ENCODE measurements at regions not wholly inside any gene's neighbourhood (a gene's known extent, or its start where the extent isn't known, plus 50 kb on each side); places are given as distances from the start of the nearest gene placed in this dataset.
"Not testable (repeated sequence)": the region's sequence is repeated elsewhere in the genome, so short reads cannot be mapped to it uniquely, and the experiment has no call there.

DNA sequence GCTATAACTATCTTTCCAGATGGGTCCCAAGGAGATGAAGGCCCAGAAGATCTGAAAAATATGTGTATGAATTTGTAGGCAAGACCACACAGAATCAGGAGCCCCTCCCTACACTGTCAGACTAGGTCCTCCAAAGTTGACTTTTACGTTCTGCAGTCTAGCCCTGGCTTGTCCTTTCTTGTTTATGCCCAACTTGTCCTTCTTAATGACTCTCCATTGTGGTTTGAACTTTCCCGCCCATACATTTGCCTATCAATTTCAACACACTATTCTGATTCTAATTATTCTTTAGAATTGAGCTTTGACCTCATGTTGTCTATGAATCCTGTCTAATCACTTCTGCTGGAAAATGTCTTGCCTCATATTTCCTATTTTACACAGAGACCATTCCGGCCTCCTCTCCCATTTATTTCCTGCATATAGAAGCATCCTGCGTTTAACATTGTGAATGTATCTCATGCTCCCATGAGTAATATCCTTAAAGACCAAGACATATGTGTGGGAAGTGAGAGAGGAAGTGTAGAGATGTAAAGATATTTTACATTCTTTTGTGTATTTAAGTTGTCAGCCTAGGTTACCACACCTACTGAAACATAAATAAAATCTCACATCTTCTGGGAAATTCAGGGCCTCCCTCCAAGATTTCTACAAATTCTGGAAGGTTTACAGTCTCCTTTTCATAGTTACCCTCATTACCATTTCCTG is 348.3 kb downstream of the BCKDHB start:
- DNase-seq (ENCODE audit: low spot score) = no peak

DNA sequence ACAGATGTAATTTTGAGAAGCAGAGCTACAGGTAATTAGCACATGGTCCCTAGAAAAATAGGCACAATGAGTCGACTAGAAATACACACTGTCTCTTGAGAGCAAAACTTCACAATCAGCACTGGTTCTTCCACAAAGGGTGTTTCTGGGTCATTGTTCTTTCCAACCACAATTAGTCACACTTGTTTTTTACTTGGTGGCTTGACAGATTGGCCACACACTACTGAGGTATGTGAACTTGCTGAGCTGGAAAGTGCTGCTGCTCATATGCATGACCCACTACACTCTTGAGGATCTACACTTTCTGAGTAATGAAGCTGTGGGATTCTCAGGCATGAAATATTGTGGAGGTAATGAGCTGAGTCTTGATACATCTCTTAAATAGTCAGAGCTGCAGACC is 347.7 kb downstream of the BCKDHB start:
- DNase-seq (ENCODE audit: low spot score) = no peak

DNA sequence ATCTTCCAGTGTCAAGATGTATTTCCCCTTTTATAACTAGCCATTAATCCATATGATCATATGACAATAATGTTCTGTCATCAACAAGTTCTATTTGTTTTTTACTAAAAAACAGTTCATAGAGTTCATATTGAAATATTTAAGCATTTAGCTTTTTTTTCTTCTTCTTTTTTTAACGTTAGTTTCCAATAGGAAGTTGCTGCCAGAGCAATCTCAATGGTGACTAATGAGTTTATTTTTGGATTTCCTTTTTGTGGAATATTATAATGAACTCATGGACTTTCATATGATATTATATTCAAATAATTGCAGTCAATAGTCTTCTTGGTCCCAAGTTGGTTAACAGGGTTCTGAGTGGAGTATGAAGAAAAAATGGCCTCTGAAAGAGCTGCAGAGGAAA is 343.3 kb downstream of the BCKDHB start:
- no peak for DNase-seq (ENCODE audit: low spot score)

DNA sequence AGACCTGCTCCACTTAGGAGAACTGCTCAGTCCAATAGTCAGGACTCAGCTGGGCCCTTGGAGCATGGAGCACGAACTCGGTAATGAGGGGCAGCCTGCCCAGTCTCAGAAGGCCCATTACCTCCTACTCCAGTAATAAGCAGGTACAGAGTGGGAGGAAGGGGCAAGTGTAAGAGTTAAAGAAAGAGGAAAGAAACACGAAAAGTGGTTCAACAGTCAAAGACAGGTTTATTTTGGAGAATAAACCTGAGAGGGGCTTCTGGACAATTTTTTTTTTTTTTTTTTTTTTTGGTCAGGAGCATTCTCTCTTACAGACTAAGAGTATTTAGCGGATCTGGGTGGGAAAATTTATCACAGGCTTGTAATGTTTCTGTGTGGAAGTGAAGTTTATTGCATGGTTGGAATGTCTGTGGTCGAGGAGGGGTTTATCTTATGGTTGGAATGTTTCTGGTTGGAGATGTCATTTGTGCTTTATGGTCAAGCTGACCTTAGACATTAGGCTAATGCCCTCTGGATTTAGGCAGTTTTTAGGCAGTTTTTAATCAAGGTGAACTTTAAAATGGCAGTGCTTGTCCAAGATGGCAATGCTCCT is 340.1 kb downstream of the BCKDHB start:
- DNase-seq (ENCODE audit: low spot score) = no peak

DNA sequence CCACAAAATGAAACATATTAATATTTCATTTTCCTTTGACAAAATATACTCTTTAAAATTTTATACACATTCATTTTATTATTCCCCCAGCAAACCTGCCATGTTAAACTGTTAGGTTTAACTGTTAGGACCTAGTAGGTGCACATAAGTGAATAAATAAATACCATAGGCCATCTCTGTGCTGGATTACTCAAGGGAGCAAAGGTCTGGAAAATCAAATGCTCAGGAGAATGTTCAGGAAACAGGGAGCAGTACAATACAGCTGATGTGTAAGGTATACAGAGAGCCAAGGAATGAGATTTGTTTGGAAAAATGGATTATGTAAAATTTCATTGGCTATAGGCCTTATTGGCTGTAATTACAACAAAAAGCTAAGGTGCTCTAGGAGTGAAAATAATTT is 339.3 kb downstream of the BCKDHB start:
- no peak for DNase-seq (ENCODE audit: low spot score)

DNA sequence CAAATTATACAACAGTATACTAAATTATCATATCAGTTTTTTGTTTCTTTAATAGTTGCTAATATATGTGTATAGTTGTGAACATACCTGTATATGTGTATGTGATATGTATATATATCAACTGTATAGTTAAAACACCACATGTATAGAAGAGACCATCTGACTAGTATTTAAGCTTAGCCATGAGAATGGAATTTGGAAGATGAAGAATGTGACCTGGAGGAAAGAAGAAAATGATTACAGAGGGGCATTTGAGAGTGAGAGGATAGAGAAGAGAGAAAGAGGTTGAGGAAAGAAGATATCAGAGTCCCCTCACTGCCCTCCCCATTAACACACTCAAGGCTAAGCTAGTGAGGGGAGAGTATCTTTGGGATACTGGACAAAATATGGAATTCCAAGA is 335.9 kb downstream of the BCKDHB start:
- no peak for DNase-seq (ENCODE audit: low spot score)

DNA sequence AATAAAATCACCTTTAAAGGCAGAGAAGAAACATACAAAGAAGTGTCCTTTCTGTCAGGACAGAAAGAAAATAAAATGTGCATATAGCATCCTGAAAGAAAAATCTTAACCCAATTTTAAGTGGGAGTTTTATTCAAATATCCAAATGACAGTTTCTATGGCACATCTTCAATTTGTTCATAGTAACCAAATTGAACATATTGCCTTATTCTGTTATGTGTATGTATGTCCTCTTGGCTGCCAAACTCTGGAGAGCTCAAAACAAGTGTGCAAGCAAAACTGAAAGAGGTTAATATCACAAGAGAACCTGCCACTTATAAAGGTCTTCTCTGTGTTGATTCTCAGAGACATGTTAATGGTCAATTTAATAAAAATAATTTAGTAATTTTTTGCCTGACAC is 334.7 kb downstream of the BCKDHB start:
- no peak for DNase-seq (ENCODE audit: low spot score)

DNA sequence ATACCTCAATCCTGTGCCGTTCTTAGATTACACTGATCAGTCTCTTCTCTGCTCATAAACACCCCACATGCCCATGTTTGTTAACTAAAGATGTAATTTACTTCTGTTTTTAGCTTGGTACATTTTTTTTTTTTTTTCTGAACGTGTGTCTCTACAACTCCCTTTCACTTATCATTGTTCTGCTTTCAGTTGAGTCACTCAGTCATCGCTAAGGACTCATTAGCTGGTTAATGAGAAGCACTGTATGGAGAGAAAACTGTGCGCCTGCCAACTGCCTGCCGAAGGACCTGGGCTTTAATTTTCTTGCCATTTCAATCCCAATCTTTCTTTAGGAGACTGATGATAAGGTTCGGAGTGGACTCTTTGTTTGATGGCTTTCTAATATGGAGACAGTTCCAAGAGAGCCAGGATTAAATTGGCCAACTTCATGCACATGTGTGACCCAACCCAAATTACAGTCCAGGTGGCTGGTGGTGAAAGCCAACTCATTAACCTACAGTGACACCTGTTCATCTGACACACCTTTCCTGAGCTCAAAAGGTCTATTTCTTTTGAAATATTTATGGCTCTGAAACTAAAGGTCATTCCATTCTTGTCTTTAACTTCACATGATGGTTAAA is 334.1 kb downstream of the BCKDHB start:
- no peak for DNase-seq (ENCODE audit: low spot score)

DNA sequence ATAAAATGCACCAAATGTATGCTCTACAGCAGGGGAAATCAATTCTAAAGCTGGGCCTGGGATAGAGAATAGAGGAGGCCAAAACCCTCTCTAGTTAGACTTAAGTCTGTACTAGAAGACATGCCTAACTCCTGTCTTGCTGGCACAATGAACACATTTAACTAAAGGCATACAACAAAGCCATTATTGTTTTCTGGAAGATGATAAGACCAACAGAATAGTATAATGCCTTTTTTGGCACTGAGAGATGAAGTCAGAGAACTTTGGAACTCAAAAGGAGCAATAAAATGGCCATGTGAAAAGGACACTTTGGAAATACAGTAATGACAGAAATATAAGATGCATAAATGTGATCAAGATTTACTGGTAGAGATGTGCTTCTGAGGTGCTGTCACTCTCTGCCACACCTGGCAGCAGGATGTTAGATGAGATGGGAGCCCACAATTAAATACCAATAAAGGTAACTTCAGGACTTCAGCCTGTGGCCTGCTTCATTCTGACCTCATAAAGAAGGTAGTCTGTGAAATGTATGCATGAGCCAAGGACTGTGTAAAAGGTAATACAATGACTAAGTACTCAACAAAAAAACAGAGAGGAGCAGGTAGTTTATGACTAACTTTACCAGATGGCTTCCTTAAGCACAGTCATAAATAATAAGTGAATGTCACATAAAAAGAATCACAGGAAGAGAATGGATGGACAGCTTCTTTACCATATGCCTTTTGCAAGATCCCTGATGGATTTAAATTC is 333.4 kb downstream of the BCKDHB start:
- DNase-seq (ENCODE audit: low spot score) = no peak

DNA sequence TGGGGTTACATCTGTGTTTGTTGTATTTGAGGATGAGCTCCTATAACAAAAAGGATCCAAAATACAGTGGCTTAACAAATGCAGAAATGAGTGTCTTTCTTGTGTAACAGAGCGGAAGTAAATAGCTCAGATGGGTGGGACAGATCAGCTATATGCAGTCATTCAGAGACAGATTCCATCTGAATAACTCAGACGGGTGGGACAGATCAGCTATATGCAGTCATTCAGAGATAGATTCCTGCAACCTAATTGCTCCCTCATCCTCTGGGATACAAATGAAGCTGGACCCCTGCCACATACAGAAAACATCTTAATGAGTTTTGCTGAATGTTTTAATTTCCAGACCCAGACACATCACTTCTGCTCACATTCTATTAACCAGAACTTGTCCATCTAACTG is 332.3 kb downstream of the BCKDHB start:
- DNase-seq (ENCODE audit: low spot score) = no peak

DNA sequence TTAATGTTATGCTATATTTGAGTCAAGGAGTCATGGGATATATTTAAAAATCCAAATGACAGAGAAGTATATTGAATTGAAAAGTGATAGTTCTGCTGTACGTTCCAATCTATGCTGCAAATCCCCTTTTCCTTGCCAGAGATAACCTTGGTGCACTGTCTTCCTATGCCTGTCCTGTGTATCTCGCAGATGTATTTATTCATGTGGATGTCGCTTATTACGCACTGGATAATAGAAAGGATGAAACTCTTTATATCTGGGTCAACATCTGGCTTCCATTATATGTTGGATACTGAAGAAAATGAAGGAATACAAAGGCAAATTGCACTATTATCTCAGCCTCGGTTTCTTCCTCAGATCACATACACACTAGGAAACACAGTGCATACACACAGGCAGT is 331.3 kb downstream of the BCKDHB start:
- no peak for DNase-seq (ENCODE audit: low spot score)

DNA sequence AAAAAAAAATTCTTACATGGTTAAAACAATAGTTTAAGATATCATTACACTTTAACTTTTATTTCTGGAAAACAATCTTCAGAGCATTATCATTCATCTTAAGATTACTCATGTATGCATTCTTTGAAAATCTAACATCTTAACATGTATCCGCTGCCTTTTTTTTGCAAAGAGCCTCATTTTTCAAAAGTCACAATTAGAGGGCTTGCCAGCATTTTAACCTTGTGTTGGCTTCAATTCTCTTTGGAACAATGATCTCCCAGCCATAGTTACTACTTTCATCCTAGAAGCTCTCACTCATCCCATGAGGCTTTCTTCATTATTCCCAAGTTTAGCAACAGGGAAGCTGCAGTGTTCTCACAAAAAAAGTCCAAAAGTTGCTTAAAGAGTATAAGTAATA is 330.8 kb downstream of the BCKDHB start:
- DNase-seq (ENCODE audit: low spot score) = no peak

DNA sequence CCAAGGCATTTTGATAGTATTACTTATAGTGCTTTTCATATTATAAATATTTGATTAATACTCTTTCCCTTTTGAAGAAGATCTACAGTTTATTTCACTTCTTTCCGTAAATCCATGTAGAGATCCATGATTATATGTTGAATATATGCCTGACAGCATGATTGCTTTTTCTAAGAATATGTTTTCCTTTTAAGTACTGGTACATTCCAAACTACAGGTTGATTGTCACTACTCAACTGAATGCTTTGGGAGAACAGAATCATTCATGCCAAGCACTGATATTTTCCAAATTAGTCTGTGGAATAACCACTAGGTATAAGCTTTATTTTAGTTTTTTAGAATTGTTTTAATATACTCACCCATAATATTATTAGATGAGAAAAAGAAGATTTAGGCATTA is 330.2 kb downstream of the BCKDHB start:
- DNase-seq (ENCODE audit: low spot score) = no peak

DNA sequence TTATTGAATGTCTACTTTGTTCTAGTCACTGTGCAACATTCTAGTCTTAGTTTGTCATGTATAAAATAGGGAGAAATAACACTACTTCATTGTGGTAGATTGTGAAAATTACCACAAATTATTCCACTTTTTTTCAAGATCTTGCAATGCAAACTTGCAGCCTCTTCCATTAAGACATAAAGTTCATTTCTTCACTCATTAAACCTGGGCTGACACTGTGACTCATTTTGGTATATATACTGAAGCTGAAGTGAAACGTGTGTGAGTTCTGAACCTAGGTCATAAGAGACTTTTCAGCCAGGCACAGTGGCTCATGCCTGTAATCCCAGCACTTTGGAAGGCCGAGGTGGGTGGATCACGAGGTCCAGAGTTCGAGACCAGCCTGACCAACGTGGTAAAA is 329.0 kb downstream of the BCKDHB start:
- no peak for DNase-seq (ENCODE audit: low spot score)

DNA sequence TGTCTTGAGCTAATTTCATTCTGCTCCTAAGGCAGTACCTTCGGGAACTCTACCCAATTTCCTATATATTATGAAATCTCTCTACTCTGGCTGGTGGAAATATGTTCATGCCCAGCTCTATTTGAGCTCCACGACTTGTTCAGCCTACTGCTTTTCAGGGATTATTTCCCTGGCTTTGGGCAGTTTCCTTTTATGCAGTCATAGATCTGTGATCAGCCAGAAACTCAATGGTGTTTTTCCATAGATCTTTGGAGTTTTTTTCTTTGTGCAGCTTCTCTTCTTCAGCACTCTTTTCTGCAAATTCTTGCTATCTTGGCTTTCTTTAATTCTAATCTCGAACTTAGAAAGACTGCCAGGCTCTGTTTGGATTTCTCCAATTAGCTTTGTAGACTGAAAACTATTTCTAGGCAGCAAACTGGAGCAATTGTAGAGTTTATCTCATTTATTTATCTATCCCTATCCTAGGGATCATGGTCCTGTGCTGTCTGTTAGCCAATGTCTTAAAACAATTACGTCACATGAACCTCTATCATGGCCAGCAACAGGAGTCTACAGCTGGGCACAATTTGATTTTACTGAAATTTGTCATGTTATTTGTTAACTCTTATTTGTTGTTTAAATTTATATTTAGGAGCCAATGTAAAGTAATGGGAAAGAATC is 328.4 kb downstream of the BCKDHB start:
- DNase-seq (ENCODE audit: low spot score) = no peak

DNA sequence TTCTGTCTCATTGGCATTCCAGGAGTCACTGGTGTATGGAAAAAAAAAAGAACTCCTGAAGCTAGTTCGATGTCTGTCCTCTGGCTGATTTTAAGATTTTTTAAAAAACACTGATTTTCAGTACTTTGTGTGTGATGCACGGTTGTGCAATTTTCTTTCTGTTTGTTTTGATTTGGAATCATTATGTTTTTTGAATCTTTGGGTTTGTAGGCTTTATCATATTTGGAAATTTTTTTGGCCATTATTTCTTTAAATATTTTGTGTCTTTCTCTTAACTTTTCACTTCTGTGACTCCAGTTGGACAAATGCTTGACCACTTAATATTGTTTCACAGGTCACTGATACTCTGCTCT is 327.2 kb downstream of the BCKDHB start:
- DNase-seq (ENCODE audit: low spot score) = no peak

DNA sequence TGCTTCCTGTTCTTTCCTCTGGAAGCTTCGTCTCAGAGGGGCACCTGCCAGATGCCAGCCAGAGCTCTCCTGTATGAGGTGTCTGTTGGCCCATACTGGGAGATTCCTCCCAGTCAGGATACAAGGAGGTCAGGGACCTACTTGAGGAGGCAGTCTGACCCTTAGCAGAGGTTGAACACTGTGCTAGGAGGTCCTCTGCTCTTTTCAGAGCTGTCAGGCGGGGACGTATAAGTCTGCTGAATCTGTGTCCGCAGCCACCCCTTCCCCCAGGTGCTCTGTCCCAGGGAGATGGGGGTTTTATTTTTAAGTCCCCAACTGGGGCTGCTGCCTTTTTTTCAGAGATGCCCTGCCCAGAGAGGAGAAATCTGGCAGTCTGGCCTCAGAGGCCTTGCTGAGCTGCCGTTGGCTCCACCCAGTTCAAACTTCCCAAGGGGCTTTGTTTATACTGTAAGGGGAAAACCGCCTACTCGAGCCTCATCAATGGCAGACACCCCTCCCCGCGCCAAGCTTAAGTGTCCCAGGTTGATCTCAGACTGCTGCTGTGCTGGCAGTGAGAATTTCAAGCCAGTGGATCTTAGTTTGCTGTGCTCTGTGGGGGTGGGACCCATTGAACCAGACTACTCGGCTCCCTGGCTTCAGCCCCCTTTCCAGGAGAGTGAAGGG is 326.7 kb downstream of the BCKDHB start:
- DNase-seq (ENCODE audit: low spot score) = no peak

DNA sequence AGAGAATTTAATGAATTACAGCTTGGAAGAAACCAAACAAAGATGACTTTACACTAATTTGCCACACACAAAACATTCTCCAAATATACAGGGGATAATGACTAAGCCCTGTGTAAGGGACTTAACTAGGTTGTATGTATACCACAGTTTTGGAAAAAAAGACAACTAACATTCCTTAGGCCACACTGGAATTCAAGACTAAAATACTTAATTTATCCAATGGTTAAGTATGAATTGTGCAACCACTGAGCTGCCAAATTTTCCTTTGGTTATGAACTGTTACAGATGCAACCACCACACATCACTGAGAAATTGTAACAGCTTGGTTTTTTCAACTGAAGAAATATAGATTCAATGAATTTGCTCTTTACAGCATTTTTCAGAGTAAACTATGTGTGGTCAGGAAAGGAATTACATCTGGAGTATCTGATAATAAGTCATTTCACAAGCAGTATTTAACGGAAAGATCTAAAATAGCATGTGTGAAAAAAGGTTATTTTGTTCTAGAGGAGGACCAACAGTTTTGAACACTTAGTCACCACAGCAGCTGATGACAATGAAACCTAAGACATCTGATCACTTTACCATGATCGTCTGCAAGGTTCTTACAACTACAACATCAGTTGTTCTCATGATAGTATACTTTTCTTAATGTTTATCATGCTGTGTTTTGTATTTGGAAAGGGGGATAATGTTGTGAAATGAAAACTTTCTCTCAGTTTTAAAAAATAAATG is 318.8 kb downstream of the BCKDHB start:
- no peak for DNase-seq (ENCODE audit: low spot score)

DNA sequence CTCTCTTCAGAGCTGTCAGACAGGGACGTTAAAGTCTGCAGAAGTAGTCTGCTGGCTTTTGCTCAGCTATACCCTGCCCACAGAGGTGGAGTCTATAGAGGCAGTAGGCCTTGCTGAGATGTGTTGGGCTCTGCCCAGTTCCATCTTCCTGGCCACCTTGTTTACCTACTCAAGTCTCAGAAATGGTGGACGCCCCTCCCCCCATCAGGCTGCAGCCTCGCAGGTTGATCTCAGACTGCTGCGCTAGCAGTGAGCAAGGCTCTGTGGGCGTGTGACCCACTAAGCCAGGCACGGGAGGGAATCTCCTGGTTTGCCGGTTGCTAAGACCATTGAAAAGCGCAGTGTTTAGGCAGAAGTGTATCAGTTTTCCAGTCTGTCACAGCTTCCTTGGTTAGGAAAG is 305.0 kb downstream of the BCKDHB start:
- DNase-seq (ENCODE audit: low spot score) = no peak

DNA sequence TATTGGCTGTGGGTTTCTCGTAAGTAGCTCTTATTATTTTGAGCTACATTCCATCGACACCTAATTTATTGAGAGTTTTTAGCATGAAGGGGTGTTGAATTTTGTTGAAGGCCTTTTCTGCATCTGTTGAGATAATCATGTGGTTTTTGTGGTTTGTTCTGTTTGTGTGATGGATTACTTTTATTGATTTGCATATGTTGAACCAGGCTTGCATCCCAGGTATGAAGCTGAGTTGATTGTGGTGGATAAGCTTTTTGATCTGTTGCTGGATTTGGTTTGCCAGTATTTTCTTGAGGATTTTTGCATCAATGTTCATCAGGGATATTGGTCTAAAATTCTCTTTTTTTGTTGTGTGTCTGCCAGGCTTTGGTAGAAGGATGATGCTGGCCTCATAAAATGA is 301.5 kb downstream of the BCKDHB start:
- not testable (repeated sequence) for DNase-seq (ENCODE audit: low spot score)

DNA sequence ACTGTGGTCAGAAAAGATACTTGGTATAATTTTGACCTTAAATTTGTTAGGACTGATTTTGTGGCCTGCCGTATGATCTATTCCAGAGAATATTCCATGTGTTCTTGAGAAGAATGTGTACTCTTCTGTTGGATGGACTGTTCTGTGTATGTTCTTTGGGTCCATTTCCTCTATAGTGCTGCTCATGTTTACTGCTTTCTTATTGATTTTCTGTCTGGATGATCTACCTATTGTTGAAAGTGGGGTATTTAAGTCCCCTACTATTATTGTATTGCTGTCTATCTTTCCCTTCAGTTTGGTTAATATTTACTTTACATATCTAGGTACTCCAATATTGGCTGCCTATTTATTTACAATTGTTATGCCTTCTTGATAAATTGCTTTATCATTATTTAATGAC is 298.4 kb downstream of the BCKDHB start:
- peak; percentile 11 for DNase-seq (ENCODE audit: low spot score)

Data from HuH-7.5 (cell line).